ENCODE measurements at regions not wholly inside any gene's neighbourhood (a gene's known extent, or its start where the extent isn't known, plus 50 kb on each side); places are given as distances from the start of the nearest gene placed in this dataset.
"Not testable (repeated sequence)": the region's sequence is repeated elsewhere in the genome, so short reads cannot be mapped to it uniquely, and the experiment has no call there.

- no peak for DNase-seq (ENCODE audit: low read depth in 4 of 4, low spot score in 3 of 4)
Measured at GRCh38 chr2:122034777-122035176, 279.3 kb downstream of the TSN start.

- DNase-seq (ENCODE audit: low read depth in 4 of 4, low spot score in 3 of 4), result not testable (repeated sequence)
Measured at GRCh38 chr2:122038816-122039215, 283.4 kb downstream of the TSN start.

- no peak for DNase-seq (ENCODE audit: low read depth in 4 of 4, low spot score in 3 of 4)
Measured at GRCh38 chr2:122041455-122041854, 286.0 kb downstream of the TSN start.

GRCh38 chr2:122051659-122052058 is 296.2 kb downstream of the TSN start:
- DNase-seq (ENCODE audit: low read depth in 4 of 4, low spot score in 3 of 4), result not testable (repeated sequence)

DNA sequence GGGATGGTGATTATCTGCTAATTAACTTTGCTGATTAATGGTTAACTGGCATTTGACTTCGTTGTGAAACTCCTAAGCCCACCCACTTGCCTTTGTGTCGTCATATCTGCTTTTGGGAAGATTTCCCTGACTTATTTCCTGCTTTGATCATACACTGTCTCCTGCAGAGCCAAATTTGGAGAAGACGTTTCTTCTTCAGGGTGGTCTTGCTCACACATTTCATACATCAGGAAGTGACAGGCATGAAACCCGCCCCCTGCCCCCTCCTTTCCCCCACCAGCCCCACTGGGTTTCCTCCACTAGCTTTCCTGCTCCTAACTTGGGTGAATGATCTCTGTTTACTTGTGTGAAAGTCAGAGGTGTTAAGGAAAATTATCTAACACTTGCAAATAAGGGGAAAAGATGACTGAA is 300.1 kb downstream of the TSN start:
- DNase-seq (ENCODE audit: low read depth in 4 of 4, low spot score in 3 of 4), result peak in 2 of 4 donors; percentile 12 to 21

DNA sequence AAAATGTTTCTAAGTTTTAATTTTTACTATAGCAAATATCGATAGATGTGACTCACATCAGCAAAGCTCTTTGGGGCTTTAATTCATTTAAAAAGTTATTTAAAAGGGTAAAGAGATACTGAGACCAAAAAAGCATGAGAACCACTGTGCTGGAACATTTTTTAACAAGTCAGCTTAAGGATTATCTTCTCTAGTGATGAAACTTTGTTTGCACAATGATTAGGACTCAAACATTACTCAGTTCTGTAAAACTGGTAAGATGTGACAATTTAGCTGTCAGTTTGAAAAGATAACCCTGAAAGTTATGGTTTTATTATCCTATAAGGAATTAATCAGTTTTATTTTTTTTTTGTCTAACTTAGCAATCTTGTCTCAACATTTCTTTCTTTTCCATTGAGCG is 301.4 kb downstream of the TSN start:
- DNase-seq (ENCODE audit: low read depth in 4 of 4, low spot score in 3 of 4), result no peak

GRCh38 chr2:122061206-122061605 is 305.8 kb downstream of the TSN start:
- DNase-seq (ENCODE audit: low read depth in 4 of 4, low spot score in 3 of 4), result no peak

- no peak for DNase-seq (ENCODE audit: low read depth in 4 of 4, low spot score in 3 of 4)
Measured at GRCh38 chr2:122061831-122062230, 306.4 kb downstream of the TSN start.

- DNase-seq (ENCODE audit: low read depth in 4 of 4, low spot score in 3 of 4), result no peak
Measured at GRCh38 chr2:122062506-122062905, 307.1 kb downstream of the TSN start.

- no peak for DNase-seq (ENCODE audit: low read depth in 4 of 4, low spot score in 3 of 4)
Measured at GRCh38 chr2:122063716-122064115, 308.3 kb downstream of the TSN start.

- no peak for DNase-seq (ENCODE audit: low read depth in 4 of 4, low spot score in 3 of 4)
Measured at GRCh38 chr2:122070241-122070731, 314.8 kb downstream of the TSN start.

GRCh38 chr2:122072666-122073065 is 317.2 kb downstream of the TSN start:
- DNase-seq (ENCODE audit: low read depth in 4 of 4, low spot score in 3 of 4), result no peak

DNA sequence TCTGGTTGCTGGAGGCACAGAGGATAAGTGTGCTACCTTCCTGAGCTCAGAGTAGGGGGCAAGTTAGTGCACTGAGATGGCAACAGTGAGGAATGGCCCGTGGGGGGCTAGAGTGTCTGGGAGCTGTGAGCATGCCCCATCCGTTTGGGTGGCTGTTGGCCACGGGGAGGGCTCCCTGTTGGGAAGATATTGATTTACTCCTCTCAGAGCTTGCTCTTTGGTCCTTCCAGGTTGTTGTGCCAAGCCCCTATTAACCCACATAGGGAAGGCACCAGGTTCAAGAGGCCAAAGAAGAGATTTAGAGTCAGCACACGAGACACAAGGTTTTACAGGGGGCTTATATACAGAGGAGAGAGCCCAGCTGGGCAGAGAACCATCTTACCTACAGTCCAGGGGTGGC is 318.8 kb downstream of the TSN start:
- no peak for DNase-seq (ENCODE audit: low read depth in 4 of 4, low spot score in 3 of 4)

DNA sequence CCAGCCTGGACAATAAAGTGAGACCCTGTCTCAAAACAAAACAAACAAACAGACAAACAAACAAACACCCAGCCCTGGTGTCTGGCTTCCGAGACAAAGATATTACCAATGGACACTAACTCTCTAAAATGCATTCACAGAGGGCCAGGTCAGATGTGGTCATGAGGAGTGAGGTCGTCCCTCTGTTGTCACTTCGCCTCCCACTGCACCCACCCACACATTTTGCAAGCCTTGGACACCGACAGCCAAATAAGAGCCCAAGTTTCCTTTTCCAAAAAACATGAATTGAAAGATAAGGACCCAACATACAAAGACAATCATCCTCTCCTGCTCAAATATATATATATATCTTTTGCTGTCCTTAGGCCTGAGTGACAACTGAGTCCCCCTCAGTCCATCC is 319.9 kb downstream of the TSN start:
- DNase-seq (ENCODE audit: low read depth in 4 of 4, low spot score in 3 of 4), result no peak

DNA sequence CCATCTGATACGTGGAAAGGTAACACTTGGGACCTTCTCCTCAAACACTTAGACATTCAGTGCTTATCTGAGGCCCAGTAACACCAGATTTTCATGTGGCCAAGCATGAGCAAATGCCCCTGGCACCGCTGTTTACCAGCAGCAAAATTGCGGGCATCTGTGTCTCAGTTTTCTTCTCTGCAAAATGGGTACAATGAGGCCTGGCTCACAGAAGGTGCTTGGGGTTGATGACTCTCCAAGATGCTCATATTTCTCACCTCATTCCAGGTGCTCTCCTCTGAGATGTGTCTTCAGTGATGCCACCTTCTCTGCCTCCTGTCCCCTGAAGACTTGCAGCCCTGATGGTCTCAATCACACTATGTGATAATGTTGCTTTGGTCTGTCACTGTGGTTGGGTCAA is 321.7 kb downstream of the TSN start:
- DNase-seq (ENCODE audit: low read depth in 4 of 4, low spot score in 3 of 4), result no peak

DNA sequence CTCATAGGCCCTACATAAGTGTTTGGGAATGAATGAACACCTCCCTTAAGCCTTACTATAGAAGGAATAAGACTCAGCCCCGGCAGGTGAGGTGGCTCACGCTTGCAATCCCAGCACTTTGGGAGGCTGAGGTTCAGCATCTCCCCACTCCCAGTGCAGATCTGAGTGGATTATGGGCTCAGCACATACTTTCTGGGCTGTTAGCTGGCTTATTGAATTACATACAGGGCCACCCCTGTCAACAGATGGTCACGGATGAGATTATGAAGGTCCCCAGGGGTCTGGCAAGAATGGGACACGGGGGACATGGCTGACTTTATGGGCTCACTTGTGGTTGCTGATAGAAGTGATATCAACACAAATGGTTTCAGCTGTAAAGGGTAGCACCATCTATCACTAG is 322.3 kb downstream of the TSN start:
- no peak for DNase-seq (ENCODE audit: low read depth in 4 of 4, low spot score in 3 of 4)

DNA sequence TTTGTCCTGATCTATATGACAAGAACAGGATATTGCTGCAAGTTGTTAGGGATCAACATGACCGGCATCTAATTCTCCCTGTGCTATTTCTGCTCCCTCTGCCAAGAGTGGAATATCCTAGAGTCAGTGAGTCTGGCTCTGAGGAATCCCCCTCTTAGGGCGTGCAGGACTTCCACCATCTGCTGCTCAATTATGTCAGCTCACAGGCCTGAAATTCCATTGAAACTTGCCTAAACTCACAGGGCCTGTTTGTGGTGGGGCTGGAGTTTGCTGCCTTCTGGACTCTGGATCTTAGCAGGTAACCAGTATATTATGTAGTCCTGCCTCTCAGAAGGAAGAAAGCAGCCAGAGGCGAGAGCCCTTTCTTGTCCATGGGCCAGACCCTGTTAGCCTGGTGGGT is 323.0 kb downstream of the TSN start:
- DNase-seq (ENCODE audit: low read depth in 4 of 4, low spot score in 3 of 4), result no peak

GRCh38 chr2:122079844-122080243 is 324.4 kb downstream of the TSN start:
- DNase-seq (ENCODE audit: low read depth in 4 of 4, low spot score in 3 of 4), result no peak

DNA sequence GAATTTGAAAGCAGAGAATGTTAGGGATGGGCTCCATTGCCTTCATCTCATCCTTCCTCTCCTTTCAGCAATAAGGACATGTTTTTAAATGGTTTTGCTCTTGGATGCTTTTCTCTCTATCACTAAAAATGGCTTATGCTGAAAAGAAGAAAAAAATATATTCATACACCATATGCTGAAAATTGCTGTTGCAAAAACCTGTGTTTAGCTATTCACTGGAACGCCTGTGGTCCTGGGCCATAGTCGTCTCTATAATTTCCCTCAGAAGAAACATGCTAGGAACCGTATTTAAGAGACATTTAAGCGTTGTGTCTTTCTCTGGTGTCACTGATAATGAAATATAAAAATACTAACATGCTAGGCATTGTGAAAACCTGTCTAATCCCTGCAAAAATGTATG is 324.9 kb downstream of the TSN start:
- no peak for DNase-seq (ENCODE audit: low read depth in 4 of 4, low spot score in 3 of 4)

GRCh38 chr2:122080871-122081270 is 325.4 kb downstream of the TSN start:
- DNase-seq (ENCODE audit: low read depth in 4 of 4, low spot score in 3 of 4), result no peak

DNA sequence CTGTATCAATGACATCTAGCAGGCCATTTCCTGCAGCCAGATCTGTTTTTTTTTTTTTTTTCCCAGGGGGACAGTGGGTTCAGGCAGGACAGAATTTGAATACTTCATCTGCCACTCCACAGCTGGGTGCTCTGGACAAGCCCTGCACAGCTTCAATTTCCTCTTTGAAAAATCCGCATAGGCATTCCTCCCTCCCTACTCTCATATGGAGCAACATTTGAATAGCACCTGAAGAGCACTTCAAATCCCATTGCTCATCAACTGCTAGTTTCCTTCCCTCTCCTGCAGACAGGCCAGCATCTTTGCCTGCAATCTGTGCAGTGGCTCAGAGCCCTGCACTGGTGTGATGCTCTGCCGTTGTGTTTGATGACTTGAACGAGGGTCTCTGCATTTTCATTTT is 326.3 kb downstream of the TSN start:
- no peak for DNase-seq (ENCODE audit: low read depth in 4 of 4, low spot score in 3 of 4)

- DNase-seq (ENCODE audit: low read depth in 4 of 4, low spot score in 3 of 4), result no peak
Measured at GRCh38 chr2:122083256-122084048, 328.0 kb downstream of the TSN start.

GRCh38 chr2:122085672-122086071 is 330.2 kb downstream of the TSN start:
- DNase-seq (ENCODE audit: low read depth in 4 of 4, low spot score in 3 of 4), result not testable (repeated sequence)
